ENCODE measurements at regions not wholly inside any gene's neighbourhood (a gene's known extent, or its start where the extent isn't known, plus 50 kb on each side); places are given as distances from the start of the nearest gene placed in this dataset.
"Not testable (repeated sequence)": the region's sequence is repeated elsewhere in the genome, so short reads cannot be mapped to it uniquely, and the experiment has no call there.

DNA sequence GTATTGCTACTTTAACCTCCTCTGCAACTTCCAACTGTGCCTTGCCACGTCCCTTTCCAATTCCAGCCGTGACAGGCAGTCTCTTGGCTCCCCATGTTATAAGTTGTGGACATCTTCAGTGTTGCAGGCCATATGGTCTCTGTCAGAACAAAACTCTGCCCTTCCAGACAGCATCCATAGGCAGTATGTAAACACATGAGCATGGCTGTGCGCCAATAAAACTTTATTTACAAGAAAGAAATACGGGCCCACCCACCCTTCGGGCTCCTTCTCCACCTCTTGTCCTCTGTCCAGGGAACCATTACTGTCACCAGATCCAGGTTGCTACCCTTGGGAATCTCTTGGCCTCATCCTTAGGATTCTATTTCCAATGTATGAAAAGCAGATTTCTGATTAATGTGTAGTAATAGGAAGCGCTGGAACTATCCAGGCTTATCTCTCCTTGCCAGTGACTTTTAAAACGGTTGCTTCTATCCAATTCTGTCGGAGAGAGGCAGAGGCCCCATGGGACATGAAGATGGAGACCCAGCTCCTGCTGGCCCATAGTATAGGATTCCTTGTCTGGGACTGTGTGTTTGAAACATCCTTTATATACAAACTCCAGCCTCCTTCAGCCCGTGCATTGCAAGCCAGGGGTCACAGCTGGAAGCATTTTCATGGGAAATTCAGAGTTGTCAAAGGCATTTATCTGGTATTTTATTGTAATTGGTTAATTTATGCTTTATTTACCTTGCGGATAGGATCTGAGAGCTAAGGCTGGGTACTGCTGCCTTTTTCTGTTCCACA, 114.4 kb downstream of the ZNF664 start:
- no peak overlapping the region for H3K4me3 Mint-ChIP-seq (ENCODE audit: low read depth)
- no peaks in the 10 kb centered on the region for H3K9me3 Mint-ChIP-seq
- H3K27ac Mint-ChIP-seq = no peak overlapping the region
- H3K4me1 Mint-ChIP-seq (ENCODE audit: low read depth) = no peaks in the 10 kb centered on the region
- H3K36me3 Mint-ChIP-seq (ENCODE audit: low read depth) = no peaks in the 10 kb centered on the region
- intact Hi-C loops (cut with micrococcal nuclease) = no loop called here
- H3K27me3 Mint-ChIP-seq (ENCODE audit: low read depth) = no peaks in the 10 kb centered on the region
- no peak for DNase-seq (ENCODE audit: low spot score)

DNA sequence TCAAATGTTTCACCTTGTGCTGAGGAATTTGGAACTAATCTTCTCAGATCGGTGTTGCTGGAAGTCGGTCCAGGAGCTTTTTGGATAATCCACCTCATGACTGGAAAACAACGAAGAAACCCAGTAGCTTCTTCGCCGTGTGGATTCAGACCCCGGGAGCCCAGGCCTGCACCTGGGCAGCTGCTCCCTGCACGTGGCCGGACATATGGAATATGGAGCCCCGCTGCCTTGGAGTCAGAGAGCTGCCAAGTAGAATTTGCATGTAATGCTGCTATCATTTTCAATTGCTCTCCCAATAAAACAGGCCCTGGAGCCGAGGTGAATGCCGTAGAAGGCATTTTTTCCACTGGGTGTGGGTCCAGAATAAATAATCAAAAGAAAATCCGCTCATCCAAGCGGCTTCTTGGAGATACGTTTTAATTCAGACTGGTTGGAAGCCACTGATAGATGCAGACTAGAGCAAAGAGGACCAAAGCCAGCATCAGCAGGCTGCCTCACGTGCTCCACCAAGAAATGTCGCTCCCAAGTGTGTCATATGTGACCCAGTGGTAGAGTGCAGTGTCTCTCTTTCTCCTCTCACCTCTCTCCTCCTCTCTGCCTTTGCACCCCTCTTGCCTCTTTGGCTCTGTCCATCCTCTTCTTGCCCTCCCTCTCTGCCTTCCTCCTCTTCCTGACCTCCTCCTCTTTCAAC, 115.3 kb downstream of the ZNF664 start:
- no peak for DNase-seq (ENCODE audit: low spot score)
- Mint-ChIP-seq H3K4me1 (ENCODE audit: low read depth) (no peaks in the 10 kb centered on the region), H3K36me3 (ENCODE audit: low read depth) (no peaks in the 10 kb centered on the region), H3K9me3 (no peaks in the 10 kb centered on the region), H3K4me3 (ENCODE audit: low read depth) (no peak overlapping the region), H3K27ac (no peak overlapping the region), H3K27me3 (ENCODE audit: low read depth) (no peaks in the 10 kb centered on the region)
- intact Hi-C loops (cut with micrococcal nuclease) = no loop called here

DNA sequence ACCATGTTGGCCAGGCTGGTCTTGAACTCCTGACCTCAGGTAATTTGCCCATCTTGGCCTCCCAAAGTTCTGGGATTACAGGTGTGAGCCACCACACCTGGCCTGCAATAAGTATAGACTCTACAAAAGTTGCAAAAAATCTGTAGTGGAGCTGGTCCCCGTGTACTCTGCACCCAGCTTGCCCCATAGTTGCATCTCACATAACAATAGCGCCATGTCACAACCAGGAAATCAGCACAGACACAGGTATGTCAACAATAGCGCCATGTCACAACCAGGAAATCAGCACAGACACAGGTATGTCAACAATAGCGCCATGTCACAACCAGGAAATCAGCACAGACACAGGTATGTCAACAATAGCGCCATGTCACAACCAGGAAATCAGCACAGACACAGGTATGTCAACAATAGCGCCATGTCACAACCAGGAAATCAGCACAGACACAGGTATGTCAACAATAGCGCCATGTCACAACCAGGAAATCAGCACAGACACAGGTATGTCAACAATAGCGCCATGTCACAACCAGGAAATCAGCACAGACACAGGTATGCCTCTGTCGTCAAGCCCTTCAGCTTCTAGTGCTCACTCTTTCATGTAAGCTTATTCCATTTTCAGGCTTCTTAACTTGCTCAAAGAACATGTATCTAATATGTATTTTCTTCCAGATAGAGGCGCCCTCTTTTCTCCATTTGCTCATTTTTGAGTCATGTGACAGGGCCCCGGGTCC, 116.3 kb downstream of the ZNF664 start:
- H3K9me3 Mint-ChIP-seq; H3K27ac Mint-ChIP-seq; H3K4me1 Mint-ChIP-seq (ENCODE audit: low read depth); H3K4me3 Mint-ChIP-seq (ENCODE audit: low read depth); H3K27me3 Mint-ChIP-seq (ENCODE audit: low read depth); DNase-seq (ENCODE audit: low spot score); H3K36me3 Mint-ChIP-seq (ENCODE audit: low read depth); intact Hi-C loops (cut with micrococcal nuclease): not testable (repeated sequence)

DNA sequence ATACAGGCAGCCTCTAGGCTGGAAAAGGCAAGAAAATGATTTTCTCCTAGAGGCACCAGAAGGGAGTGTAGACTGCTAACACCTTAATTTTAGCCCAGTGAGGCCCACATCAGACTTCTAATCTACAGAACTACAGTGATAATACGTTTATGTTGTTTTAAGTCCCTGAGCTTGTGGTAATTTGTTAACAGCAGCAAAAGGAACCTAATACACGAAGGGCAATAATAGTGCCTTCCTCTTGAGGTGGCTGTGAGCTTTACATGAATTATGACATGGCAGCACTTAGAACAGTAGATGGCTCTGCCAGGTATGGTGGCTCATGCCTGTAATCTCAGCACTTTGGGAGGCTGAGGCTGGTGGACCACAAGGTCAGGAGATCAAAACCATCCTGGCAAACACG, 118.8 kb downstream of the ZNF664 start:
- intact Hi-C loops (cut with micrococcal nuclease) = no loop called here
- DNase-seq (ENCODE audit: low spot score) = no peak
- H3K27me3 Mint-ChIP-seq (ENCODE audit: low read depth) = no peaks in the 10 kb centered on the region
- H3K4me1 Mint-ChIP-seq (ENCODE audit: low read depth) = no peaks in the 10 kb centered on the region
- H3K36me3 Mint-ChIP-seq (ENCODE audit: low read depth) = no peaks in the 10 kb centered on the region
- H3K9me3 Mint-ChIP-seq = no peaks in the 10 kb centered on the region
- H3K27ac Mint-ChIP-seq = no peak overlapping the region
- H3K4me3 Mint-ChIP-seq (ENCODE audit: low read depth) = no peak overlapping the region

DNA sequence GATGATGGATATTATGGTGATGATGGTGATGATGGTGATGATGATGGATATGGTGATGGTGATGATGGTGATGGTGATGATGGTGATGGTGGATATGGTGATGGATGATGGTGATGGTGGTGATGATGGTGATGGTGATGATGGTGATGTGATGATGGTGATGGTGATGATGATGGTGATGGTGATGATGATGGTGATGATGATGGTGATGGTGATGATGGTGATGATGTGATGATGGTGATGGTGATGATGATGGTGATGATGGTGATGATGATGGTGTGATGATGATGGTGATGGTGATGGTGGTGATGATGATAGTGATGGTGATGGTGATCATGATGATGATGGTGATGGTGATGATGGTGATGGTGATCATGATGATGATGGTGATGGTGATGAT, 119.5 kb downstream of the ZNF664 start:
- intact Hi-C loops (cut with micrococcal nuclease); H3K27me3 Mint-ChIP-seq (ENCODE audit: low read depth); H3K36me3 Mint-ChIP-seq (ENCODE audit: low read depth); H3K4me3 Mint-ChIP-seq (ENCODE audit: low read depth); H3K27ac Mint-ChIP-seq; DNase-seq (ENCODE audit: low spot score); H3K4me1 Mint-ChIP-seq (ENCODE audit: low read depth); H3K9me3 Mint-ChIP-seq: not testable (repeated sequence)

DNA sequence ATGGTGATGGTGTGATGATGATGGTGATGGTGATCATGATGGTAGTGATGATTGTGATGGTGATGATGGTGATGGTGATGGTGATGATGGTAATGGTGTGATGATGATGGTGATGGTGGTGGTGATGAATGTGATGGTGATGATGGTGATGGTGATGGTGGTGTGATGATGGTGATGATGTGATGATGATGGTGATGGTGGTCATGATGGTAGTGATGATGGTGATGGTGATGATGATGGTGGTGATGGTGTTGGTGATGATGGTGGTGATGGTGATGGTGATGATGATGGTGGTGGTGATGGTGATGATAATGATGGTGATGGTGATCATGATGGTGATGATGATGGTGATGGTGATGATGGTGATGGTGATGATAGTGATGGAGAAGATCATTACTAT, 120.3 kb downstream of the ZNF664 start:
- Mint-ChIP-seq H3K36me3 (ENCODE audit: low read depth) (no peaks in the 10 kb centered on the region), H3K27ac (no peak overlapping the region), H3K4me3 (ENCODE audit: low read depth) (no peak overlapping the region), H3K9me3 (no peaks in the 10 kb centered on the region), H3K27me3 (ENCODE audit: low read depth) (no peaks in the 10 kb centered on the region), H3K4me1 (ENCODE audit: low read depth) (no peaks in the 10 kb centered on the region)
- no peak for DNase-seq (ENCODE audit: low spot score)
- intact Hi-C loops (cut with micrococcal nuclease) = no loop called here

DNA sequence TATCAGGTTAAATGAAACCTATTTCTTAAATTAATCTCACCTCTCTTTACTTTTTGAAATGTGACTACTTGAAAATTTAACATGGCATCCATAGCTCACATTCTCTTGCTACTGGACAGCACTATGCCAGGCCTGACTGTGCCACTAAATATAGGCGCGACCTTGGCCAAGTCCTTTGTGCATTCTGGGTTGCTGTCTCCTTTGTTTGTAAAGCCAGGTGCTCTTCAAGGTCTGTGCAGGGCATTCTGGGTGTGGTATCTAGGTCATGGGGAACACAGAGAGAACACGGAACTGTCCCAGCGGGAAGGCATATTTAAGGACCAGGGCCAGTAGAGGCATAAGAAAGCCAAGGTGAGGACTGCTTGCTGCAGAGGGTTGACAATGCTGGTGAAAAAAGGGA, 121.2 kb downstream of the ZNF664 start:
- no peaks in the 10 kb centered on the region for H3K27me3 Mint-ChIP-seq (ENCODE audit: low read depth)
- no peak for DNase-seq (ENCODE audit: low spot score)
- no peak overlapping the region for H3K4me3 Mint-ChIP-seq (ENCODE audit: low read depth)
- H3K4me1 Mint-ChIP-seq (ENCODE audit: low read depth) = no peaks in the 10 kb centered on the region
- intact Hi-C loops (cut with micrococcal nuclease) = no loop called here
- no peak overlapping the region for H3K27ac Mint-ChIP-seq
- no peaks in the 10 kb centered on the region for H3K36me3 Mint-ChIP-seq (ENCODE audit: low read depth)
- H3K9me3 Mint-ChIP-seq = no peaks in the 10 kb centered on the region

DNA sequence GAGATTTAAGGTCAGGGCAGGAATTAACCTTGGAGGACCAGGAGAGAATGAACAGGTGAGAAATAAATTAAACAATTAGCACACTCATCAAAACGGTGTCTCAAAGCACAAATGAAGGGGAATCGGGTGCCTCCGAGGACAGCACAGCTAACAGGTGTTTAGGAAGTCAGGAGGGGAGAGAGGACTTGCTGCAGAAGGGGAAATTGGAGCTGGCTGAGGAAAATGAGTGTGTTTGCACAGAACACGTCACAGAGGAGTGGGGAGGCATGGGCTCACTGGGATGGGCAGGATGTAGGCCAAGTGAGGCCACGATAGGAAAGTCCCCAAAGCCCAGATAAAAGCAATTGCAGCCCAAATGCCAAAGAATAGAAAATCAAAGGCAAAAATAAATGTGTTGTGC, 121.7 kb downstream of the ZNF664 start:
- H3K4me3 Mint-ChIP-seq (ENCODE audit: low read depth) = no peak overlapping the region
- H3K9me3 Mint-ChIP-seq = no peaks in the 10 kb centered on the region
- H3K4me1 Mint-ChIP-seq (ENCODE audit: low read depth) = no peaks in the 10 kb centered on the region
- no peak overlapping the region for H3K27ac Mint-ChIP-seq
- H3K27me3 Mint-ChIP-seq (ENCODE audit: low read depth) = no peaks in the 10 kb centered on the region
- H3K36me3 Mint-ChIP-seq (ENCODE audit: low read depth) = no peaks in the 10 kb centered on the region
- intact Hi-C loops (cut with micrococcal nuclease) = no loop called here
- DNase-seq (ENCODE audit: low spot score) = no peak

DNA sequence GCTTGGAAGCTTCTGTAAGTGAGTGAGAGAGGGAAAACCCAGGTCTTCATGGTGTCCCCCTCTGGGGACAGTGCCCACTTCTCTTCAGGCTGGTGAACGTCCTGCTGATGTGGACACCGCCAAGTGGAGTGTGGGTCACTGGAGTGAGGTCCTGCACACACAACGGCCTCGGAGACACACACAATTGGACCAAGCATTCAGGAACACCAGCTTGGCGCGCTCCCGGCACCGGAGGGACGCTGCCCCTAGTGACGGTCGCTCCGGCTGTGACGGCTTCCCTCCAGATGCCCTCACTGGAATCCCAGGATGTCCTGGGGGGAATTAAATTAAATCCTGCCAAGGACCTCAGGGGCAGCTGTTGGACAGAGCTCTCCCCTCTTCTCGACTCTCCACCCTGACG, 123.1 kb downstream of the ZNF664 start:
- H3K36me3 Mint-ChIP-seq (ENCODE audit: low read depth) = no peaks in the 10 kb centered on the region
- no peak overlapping the region for H3K27ac Mint-ChIP-seq
- DNase-seq (ENCODE audit: low spot score) = no peak
- H3K27me3 Mint-ChIP-seq (ENCODE audit: low read depth) = no peaks in the 10 kb centered on the region
- no peak overlapping the region for H3K4me3 Mint-ChIP-seq (ENCODE audit: low read depth)
- no peaks in the 10 kb centered on the region for H3K4me1 Mint-ChIP-seq (ENCODE audit: low read depth)
- intact Hi-C loops (cut with micrococcal nuclease) = no loop called here
- H3K9me3 Mint-ChIP-seq = no peaks in the 10 kb centered on the region

DNA sequence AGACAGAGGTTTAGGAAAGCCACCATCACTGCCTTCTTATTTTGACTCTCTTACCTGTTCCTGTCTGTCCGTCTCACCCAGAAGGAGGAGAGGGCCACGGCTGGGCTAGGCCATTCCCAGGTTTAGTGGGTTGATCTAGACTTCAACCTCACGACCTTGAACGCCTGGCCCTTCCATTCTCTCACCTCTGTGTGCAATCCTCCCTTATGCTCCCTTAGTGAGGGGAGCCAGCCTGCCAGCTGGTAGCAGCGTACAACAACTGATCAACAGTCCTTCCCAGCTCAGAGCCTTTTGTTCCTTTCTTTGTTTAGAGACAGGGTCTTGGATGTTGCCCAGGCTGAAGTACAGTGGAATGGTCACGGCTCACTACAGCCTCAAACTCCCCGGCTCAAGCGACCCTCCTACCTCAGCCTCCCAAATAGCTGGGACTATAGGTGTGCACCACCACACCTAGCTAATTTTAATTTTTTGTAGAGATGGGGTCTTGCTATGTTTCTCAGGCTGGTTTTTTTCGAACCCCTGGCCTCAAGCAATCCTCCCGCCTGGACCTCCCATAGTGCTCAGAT, 123.9 kb downstream of the ZNF664 start:
- H3K9me3 Mint-ChIP-seq = no peaks in the 10 kb centered on the region
- no peaks in the 10 kb centered on the region for H3K27me3 Mint-ChIP-seq (ENCODE audit: low read depth)
- H3K36me3 Mint-ChIP-seq (ENCODE audit: low read depth) = no peaks in the 10 kb centered on the region
- H3K4me3 Mint-ChIP-seq (ENCODE audit: low read depth) = no peak overlapping the region
- H3K4me1 Mint-ChIP-seq (ENCODE audit: low read depth) = no peaks in the 10 kb centered on the region
- intact Hi-C loops (cut with micrococcal nuclease) = no loop called here
- no peak for DNase-seq (ENCODE audit: low spot score)
- no peak overlapping the region for H3K27ac Mint-ChIP-seq

DNA sequence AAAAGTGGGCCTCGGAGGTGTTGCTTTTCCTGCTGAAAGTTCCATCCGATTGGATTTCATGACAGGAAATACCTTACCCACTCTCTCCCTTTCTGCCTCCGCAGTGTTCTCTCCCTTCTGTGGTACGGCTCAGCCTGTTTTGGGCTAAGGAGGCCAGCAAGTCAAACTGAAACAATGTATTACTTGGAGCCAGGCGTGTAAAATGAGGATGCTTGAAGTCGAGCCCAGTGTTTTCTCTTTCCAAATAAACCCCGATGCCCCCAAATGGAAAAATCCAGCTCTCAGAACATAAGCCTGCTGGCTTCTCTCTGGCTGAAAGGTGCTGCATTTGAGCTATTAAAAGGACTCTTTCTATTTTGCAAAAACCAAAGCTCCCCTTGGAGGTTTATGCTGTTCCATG, 124.7 kb downstream of the ZNF664 start:
- no peaks in the 10 kb centered on the region for H3K9me3 Mint-ChIP-seq
- no peak overlapping the region for H3K4me3 Mint-ChIP-seq (ENCODE audit: low read depth)
- no peaks in the 10 kb centered on the region for H3K27me3 Mint-ChIP-seq (ENCODE audit: low read depth)
- no peaks in the 10 kb centered on the region for H3K36me3 Mint-ChIP-seq (ENCODE audit: low read depth)
- no peaks in the 10 kb centered on the region for H3K4me1 Mint-ChIP-seq (ENCODE audit: low read depth)
- no peak for DNase-seq (ENCODE audit: low spot score)
- intact Hi-C loops (cut with micrococcal nuclease) = no loop called here
- H3K27ac Mint-ChIP-seq = no peak overlapping the region

DNA sequence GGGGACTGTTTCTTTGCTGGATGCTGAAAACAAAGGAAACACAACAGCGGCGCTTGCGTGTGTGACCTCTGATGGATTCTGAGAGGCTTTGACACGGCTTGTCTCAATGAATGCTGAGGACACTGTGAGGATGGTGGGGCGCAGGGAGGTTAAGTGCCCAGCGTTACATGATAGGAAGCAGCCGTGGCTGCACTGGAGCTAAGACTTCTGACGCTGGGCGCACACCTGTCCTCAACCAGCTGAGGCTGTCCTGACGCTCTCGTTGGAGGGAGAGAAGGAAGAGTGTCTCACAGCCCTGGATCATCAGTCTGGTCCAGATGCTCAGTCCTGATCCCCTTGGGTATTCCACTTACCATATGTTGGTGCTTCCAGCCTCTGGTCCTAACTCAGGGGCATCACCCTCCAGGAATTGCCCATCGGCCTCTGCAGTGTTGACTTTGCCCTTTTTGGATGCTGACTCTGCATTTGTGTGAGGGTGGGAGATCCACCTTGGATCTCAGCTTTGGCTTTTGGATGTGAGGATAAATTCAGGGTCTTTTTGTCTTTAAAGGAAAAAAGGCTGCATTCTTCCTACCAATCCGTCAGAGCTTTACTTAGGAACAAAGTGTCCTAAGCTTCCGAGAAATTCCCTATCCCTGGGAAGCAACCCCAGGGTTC, 125.2 kb downstream of the ZNF664 start:
- intact Hi-C loops (cut with micrococcal nuclease) = no loop called here
- H3K36me3 Mint-ChIP-seq (ENCODE audit: low read depth) = no peaks in the 10 kb centered on the region
- H3K27ac Mint-ChIP-seq = no peak overlapping the region

More for the DNA sequence above, 125.2 kb downstream of the ZNF664 start:
- no peak for DNase-seq (ENCODE audit: low spot score)
- H3K4me3 Mint-ChIP-seq (ENCODE audit: low read depth) = no peak overlapping the region
- H3K27me3 Mint-ChIP-seq (ENCODE audit: low read depth) = no peaks in the 10 kb centered on the region
- H3K9me3 Mint-ChIP-seq = no peaks in the 10 kb centered on the region
- no peaks in the 10 kb centered on the region for H3K4me1 Mint-ChIP-seq (ENCODE audit: low read depth)

Measured in activated T-helper 2 cell treated with anti-CD3 and anti-CD28 coated beads, Interferon-gamma antibody, Interleukin-2, Interleukin-4, amounts not matched to agents 10 μg/mL and 5 μg/mL and 100 μg/mL, durations not matched to agents 14 hours and 24 hours and 36 hours (primary cell).